ENCODE measurements at regions not wholly inside any gene's neighbourhood (a gene's known extent, or its start where the extent isn't known, plus 50 kb on each side); places are given as distances from the start of the nearest gene placed in this dataset.

GRCh38 chr6:27816906-27817305, 95.3 kb downstream of the OR2B2 start:
- TF ChIP-seq, protein P1, sequence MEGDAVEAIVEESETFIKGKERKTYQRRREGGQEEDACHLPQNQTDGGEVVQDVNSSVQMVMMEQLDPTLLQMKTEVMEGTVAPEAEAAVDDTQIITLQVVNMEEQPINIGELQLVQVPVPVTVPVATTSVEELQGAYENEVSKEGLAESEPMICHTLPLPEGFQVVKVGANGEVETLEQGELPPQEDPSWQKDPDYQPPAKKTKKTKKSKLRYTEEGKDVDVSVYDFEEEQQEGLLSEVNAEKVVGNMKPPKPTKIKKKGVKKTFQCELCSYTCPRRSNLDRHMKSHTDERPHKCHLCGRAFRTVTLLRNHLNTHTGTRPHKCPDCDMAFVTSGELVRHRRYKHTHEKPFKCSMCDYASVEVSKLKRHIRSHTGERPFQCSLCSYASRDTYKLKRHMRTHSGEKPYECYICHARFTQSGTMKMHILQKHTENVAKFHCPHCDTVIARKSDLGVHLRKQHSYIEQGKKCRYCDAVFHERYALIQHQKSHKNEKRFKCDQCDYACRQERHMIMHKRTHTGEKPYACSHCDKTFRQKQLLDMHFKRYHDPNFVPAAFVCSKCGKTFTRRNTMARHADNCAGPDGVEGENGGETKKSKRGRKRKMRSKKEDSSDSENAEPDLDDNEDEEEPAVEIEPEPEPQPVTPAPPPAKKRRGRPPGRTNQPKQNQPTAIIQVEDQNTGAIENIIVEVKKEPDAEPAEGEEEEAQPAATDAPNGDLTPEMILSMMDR (IDR thresholded peaks at IDR 0.05): no peak
- no peak for TF ChIP-seq POLR2A (IDR thresholded peaks at IDR 0.05)

Measured in adrenal gland (tissue), 5 donors.